ENCODE measurements at regions not wholly inside any gene's neighbourhood (a gene's known extent, or its start where the extent isn't known, plus 50 kb on each side); places are given as distances from the start of the nearest gene placed in this dataset.
"Not testable (repeated sequence)": the region's sequence is repeated elsewhere in the genome, so short reads cannot be mapped to it uniquely, and the experiment has no call there.

- Histone ChIP-seq H3K36me3 (no peaks in the 10 kb centered on the region), H3K27me3 (no peaks in the 10 kb centered on the region), H3K27ac (no peak overlapping the region), H3K4me1 (no peaks in the 10 kb centered on the region), H3K9me3 (no peaks in the 10 kb centered on the region), H3K4me3 (no peak overlapping the region)
- intact Hi-C loops (cut with DNase I), result no loop called here
- TF ChIP-seq CTCF (IDR thresholded peaks at IDR 0.05) (no peak), EP300 (IDR thresholded peaks at IDR 0.05) (no peak), POLR2AphosphoS5 (IDR thresholded peaks at IDR 0.05) (no peak), POLR2A (IDR thresholded peaks at IDR 0.05) (no peak)
- 90 to 94% methylated on average over 5 of the region's 5 CpGs for WGBS, 2 donors
- no peak for DNase-seq
These were observed 236.9 kb upstream of the IL12A start for GRCh38 chr3:159751752-159752151.

GRCh38 chr3:159756279-159757207 lies 232.1 kb upstream of the IL12A start:
- H3K27ac ChIP-seq; intact Hi-C loops (cut with DNase I); H3K36me3 ChIP-seq; H3K4me3 ChIP-seq; H3K4me1 ChIP-seq; H3K27me3 ChIP-seq; H3K9me3 ChIP-seq; DNase-seq: not testable (repeated sequence)
- WGBS, 2 donors, result 74 to 81% methylated on average over 5 of the region's 5 CpGs

DNA sequence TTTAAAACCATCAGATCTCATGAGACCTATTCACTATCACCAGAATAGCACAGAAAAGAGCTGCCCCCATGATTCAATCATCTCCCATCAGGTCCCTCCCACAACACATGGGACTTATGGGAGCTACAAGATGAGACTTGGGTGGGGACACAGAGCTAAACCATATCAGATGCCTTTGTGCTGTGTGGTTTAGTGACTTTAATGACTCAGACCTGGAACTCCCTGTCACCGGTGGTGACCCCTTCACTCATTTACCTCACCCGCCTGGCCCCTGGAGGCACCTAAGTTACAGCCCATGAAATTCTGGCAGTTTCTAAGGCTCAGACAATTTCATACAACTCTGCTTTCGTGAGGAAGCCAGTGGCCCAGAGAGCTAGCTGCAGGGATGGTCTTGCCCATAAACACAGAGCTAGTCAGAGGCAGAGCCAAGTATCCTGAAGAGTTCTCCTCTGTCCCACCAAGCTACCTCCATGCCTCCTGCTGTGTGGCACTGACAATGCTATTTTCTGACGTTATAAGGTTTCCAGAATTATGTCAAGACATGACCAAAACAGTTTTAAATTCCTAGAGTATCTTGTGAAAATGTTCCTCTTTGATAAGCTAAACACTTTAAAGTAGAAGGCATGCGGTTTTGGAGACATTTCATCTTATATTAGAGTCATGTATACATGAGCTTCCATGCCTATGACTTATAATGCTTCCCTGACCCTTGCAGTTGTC lies 231.1 kb upstream of the IL12A start:
- no peaks in the 10 kb centered on the region for H3K9me3 ChIP-seq
- WGBS, 2 donors, result 83 to 88% methylated on average over 5 of the region's 5 CpGs
- no peak overlapping the region for H3K4me3 ChIP-seq
- TF ChIP-seq EP300 (IDR thresholded peaks at IDR 0.05) (no peak), POLR2A (IDR thresholded peaks at IDR 0.05) (no peak), POLR2AphosphoS5 (IDR thresholded peaks at IDR 0.05) (no peak), CTCF (IDR thresholded peaks at IDR 0.05) (no peak)
- H3K36me3 ChIP-seq, result no peaks in the 10 kb centered on the region
- no peak overlapping the region for H3K27ac ChIP-seq
- no peaks in the 10 kb centered on the region for H3K27me3 ChIP-seq
- intact Hi-C loops (cut with DNase I), result no loop called here
- peaks cover 0 to 19% (median 17%) of the 10 kb centered on the region in 4 donors for H3K4me1 ChIP-seq
- no peak for DNase-seq

GRCh38 chr3:159760046-159760445 lies 228.6 kb upstream of the IL12A start:
- no peak for DNase-seq
- Histone ChIP-seq H3K9me3 (no peaks in the 10 kb centered on the region), H3K36me3 (no peaks in the 10 kb centered on the region), H3K27ac (peak overlapping the region in 2 of 4 donors; percentile 100), H3K4me1 (peaks cover 0 to 23% (median 23%) of the 10 kb centered on the region in 4 donors), H3K27me3 (no peaks in the 10 kb centered on the region), H3K4me3 (no peak overlapping the region)
- TF ChIP-seq POLR2A (IDR thresholded peaks at IDR 0.05) (no peak), EP300 (IDR thresholded peaks at IDR 0.05) (no peak), POLR2AphosphoS5 (IDR thresholded peaks at IDR 0.05) (no peak)
- intact Hi-C loops (cut with DNase I), result loop anchor here (2.0 to 10.0 kb wide), 4 partner anchors 45 to 645 kb away; no protein-coding TSS in a partner anchor

DNA sequence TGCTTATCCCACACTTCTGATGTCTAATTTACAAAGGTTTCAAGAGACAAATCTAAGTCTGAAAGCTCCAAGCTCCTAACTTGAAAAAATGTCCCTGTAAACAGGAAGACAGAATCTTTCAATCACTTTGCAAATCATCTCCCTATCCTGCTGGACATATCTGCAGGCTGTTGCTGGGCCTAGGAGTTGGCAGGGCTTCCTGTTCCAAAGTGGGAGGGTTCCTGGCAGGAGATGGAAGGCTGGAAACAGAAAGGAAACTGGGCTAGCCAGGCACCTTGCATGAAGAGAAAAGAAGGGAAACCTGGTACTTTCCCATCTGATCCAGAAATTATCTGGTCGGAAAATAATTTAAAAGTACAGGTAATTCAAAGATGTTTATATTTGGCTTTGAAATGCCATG lies 227.3 kb upstream of the IL12A start:
- Histone ChIP-seq H3K4me1 (peaks cover 0 to 29% (median 26%) of the 10 kb centered on the region in 4 donors), H3K4me3 (no peak overlapping the region), H3K9me3 (no peaks in the 10 kb centered on the region), H3K36me3 (no peaks in the 10 kb centered on the region), H3K27ac (peak overlapping the region; percentile 97 to 100 (median 100)), H3K27me3 (no peaks in the 10 kb centered on the region)
- intact Hi-C loops (cut with DNase I), result loop anchor here (2.0 to 10.0 kb wide), 4 partner anchors 43 to 643 kb away; no protein-coding TSS in a partner anchor
- peak; percentile 83 for DNase-seq
- TF ChIP-seq POLR2AphosphoS5 (IDR thresholded peaks at IDR 0.05) (peak in 2 of 4 donors; percentile 16 to 32), EP300 (IDR thresholded peaks at IDR 0.05) (no peak), CTCF (IDR thresholded peaks at IDR 0.05) (no peak), POLR2A (IDR thresholded peaks at IDR 0.05) (no peak)
- WGBS, 2 donors, result 75 to 82% methylated on average over 1 of the region's 1 CpG
